ENCODE measurements at regions not wholly inside any gene's neighbourhood (a gene's known extent, or its start where the extent isn't known, plus 50 kb on each side); places are given as distances from the start of the nearest gene placed in this dataset.
"Not testable (repeated sequence)": the region's sequence is repeated elsewhere in the genome, so short reads cannot be mapped to it uniquely, and the experiment has no call there.

GRCh38 chr15:24309700-24310099 is 365.9 kb upstream of the NPAP1 start:
- not testable (repeated sequence) for TF ChIP-seq CTCF, POLR2A (IDR thresholded peaks at IDR 0.05)
